PC-9 (cell line): ENCODE measurements at regions not wholly inside any gene's neighbourhood (a gene's known extent, or its start where the extent isn't known, plus 50 kb on each side); places are given as distances from the start of the nearest gene placed in this dataset.

ENCODE experiments used
- EZH2 ChIP-seq: fragments of 200-600 bp; sonication (generic); IDR thresholded peaks from 2 replicates; pipeline ENCODE4 v1.8.0; 2017; ENCODE audit warnings: antibody characterized with exemption, low read depth
- TF ChIP-seq, protein P1 (sequence below): fragments of 200-600 bp; sonication (generic); conservative IDR thresholded peaks from 2 replicates; pipeline ENCODE4 v1.6.1; 2017; ENCODE audit warnings: mixed run types, antibody characterized with exemption, mild to moderate bottlenecking, moderate library complexity

DNA sequence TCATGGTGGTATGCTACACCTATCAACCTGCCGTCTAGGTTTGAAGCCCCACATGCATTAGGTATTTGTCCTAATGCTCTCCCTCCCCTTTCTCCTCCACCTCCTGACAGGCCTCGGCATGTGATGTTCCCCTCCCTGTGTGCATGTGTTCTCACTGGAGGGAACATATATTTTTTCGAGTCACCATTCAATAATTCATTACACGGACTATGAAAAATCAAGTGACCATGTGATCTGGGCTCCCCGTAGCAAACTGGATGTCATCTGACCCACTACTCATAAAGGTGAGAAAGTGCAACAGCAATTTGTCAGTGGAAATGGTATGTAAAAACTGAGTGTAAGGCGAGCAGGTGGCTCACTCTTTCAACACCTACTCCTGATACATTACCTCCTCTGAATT, 224.3 kb upstream of the RASGRP1 start:
- TF ChIP-seq EZH2, result no peak
- TF ChIP-seq, protein P1, sequence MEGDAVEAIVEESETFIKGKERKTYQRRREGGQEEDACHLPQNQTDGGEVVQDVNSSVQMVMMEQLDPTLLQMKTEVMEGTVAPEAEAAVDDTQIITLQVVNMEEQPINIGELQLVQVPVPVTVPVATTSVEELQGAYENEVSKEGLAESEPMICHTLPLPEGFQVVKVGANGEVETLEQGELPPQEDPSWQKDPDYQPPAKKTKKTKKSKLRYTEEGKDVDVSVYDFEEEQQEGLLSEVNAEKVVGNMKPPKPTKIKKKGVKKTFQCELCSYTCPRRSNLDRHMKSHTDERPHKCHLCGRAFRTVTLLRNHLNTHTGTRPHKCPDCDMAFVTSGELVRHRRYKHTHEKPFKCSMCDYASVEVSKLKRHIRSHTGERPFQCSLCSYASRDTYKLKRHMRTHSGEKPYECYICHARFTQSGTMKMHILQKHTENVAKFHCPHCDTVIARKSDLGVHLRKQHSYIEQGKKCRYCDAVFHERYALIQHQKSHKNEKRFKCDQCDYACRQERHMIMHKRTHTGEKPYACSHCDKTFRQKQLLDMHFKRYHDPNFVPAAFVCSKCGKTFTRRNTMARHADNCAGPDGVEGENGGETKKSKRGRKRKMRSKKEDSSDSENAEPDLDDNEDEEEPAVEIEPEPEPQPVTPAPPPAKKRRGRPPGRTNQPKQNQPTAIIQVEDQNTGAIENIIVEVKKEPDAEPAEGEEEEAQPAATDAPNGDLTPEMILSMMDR, result no peak
